HG02642 (cell line): ENCODE measurements at regions not wholly inside any gene's neighbourhood (a gene's known extent, or its start where the extent isn't known, plus 50 kb on each side); places are given as distances from the start of the nearest gene placed in this dataset.
"Not testable (repeated sequence)": the region's sequence is repeated elsewhere in the genome, so short reads cannot be mapped to it uniquely, and the experiment has no call there.

Experiments
- ATAC-seq: cut with Tn5 transposase; IDR thresholded peaks from one replicate; pipeline ENCODE4 v1.9.1; 2021; ENCODE audit warnings: mild to moderate bottlenecking; ENCODE audit not compliant: unreplicated experiment, poor library complexity

DNA sequence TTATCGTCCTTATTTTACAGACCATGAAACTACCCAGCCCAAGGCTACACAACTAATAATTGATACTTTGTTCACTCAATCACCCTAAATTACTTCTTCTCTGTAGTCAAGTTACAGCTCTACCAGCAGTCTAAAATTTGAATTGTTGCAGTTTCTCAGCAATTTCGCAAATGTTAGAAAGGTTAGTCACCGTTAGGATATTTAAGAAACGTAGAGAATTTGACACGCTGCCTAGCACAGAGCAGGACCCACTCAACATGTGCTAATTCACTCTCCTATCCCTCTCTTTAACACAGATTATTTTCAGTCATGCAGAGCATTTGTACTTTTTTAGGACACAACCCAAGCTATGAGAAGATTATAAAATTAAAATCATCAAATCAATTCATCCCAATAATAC lies 771.1 kb upstream of the LUZP2 start:
- no peak for ATAC-seq

DNA sequence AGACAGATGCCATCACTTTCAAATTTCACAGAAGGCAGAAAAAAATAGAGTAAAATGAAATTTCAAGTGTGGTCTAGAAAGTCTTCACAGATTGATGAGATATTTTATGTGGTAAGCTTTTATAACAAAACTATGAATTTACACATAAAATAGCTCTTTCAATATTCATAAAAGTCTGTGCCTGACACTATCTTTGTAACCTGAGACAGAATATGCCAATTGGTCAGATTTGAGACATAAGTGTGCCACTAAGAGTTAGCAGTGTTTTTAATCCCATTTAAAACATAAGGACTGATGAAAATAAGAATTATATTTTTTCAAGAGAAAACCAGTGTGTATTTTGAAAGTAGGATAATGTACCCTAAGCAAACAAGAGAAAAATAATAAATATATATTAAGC lies 769.5 kb upstream of the LUZP2 start:
- no peak for ATAC-seq

DNA sequence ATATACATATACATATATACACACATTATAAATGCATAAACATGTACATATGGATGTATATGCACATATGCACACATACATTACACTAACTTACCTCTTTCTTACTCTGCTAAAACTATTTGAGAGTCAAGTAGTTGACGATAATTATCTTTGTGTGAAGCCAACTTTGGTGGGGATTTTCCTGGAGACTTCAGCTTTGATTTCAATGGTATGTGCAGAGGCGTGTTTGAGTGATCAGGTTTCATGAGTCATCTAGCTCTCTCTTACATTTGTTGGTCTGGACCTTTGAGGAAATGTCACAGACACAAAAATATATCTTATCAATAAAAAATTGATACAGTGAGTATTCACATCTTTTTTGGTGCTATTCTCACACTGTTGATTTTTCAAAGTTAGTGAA lies 769.1 kb upstream of the LUZP2 start:
- ATAC-seq: no peak

DNA sequence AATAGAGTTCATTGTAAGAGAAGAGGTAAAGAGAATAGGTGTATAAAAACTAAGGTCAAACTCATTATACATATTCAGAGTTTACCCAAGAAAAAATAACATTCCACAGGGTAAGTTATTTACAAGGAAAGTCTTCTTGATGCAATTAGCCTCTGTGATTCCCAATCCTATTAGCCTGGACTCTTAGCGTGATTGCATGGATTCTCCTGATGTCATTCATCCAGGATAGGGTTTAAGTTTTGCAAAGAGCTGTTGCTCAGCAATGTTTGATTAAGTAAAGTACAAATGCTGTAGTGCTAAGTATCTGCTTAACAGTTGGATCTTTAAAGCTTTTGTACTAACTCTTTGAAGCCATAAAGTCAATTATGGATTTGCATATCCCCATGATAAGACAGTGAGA lies 767.8 kb upstream of the LUZP2 start:
- ATAC-seq: no peak

DNA sequence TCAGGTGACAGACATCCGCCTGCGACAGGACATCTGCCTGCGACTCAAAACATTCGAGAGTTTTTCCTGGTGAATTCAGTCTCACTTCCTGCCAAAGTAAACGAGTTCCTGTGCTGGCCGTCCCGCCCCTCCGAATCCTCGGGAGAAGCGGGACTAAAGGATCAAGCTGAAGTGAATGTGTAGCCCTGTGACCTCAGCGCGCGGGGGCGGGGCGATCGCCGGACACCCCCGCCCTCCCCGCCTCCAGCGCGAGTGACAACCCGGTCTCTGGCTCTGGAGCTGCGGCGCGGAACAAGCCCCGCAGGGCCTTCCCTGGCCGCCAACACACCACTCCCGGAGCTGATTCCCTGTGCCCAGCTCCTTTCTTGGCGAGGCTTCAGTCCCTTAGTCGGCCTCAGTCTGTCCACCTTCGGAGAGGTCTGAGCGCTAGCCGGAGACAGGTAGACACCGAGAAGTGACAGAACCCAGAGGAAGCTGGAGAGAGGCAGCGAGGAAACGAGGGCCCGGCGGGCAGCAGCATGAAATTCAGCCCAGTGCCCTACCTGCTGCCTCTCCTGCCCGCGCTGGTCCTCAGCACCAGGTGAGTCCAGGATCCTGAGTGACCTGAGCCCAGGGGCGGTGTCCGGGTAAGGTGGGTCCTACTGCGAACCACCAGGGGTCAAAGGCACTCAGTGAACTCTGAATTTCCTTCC lies 766.4 kb upstream of the LUZP2 start:
- no peak for ATAC-seq

DNA sequence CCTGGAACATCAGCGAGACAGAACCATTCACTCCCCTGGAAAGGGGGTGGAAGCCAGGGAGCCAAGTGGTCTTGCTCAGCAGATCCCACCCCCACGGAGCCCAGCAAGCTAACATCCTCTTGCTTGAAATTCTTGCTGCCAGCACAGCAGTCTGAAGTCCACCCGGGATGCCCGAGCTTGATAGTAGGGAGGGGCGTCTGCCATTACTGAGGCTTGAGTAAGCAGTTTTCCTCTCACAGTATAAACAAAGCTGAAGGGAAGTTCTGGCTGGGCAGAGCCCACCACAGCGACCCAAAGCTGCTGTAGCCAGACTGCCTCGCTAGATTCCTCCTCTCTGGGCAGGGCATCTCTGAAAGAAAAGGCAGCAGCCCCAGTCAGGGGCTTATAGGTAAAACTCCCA lies 764.8 kb upstream of the LUZP2 start:
- ATAC-seq: no peak

DNA sequence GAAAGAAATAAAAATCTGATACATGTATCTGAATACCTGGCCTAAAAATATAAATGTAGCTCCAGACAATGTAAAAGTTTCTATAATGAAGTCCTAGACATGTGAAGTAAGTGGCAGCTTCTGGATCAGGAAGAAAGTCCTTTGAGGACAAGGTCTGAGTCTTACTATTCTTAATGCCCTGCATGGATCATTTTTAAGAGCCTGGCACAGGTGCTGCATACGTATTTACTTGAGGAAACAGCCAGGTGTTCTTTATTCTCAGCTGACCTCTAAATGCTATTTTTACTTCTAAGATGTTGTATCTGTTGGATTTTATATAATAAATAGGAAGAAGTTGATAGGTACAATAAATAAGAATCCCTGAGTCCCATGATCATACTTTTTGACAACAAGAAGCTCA lies 750.0 kb upstream of the LUZP2 start:
- ATAC-seq: no peak

DNA sequence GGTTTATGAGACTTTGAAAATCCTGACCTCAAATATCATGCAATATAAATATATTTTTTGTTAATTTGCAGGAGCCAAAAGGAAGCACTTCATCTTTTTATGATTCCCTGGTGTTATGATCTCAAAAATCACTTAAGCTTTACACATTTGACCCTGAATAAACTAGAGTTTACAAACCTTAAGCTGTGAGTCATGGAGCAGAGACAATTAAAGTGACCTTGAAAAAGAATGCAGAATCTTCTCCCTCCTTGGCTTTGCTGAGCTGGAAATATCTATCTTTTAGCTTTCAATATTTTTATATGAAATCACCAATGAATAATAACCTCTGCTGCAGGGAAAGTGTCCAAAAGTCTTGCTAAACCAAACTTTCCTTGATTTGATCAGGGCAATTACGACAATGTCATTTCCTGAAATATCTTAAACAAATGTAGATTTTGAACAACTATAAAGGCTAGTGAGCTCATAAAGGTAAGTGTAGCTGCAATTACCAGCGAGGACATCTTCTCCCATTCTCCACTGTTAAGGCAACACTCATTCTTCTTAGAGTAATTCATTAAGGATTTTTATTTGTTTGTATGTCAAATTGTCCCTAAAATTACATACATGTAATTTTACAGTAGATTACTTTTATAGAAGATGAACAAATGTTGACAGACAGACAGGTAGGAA lies 747.0 kb upstream of the LUZP2 start:
- no peak for ATAC-seq

DNA sequence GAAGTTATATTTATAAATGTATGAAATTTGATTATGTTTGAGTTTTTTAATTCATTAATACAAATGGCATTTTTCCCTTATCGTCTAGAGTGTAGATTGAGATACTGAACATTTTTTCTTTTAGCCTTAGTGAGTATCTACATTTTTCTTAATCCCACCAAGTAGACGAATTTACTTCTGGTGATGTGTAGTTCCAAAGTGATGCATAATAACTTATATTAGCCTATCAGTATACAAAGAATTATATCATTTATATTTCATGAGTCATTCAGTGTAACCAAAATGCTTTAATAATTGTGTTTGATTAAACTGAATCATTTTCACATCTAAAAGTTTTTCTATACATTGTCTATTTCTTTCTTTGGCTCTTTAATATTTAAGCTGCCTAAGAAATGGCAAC lies 745.6 kb upstream of the LUZP2 start:
- no peak for ATAC-seq

DNA sequence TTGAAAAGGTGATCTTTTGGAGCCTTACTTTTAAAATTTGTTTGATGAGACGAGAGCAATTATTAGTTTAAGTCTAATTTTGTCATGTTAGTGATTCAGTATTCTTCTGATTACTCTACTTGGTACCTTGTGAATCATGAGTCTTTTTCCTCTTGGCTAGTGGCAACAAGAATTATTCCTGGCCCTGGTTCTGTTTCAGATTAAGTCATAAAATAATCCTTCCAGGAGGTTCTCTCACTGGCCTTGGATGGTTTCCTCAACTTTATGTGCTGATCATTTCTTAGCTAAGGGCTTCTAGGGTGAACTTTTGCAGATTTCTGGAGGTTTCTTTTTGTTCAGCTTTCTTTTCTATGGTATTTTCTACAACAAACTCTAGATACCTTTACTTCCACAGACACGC lies 741.8 kb upstream of the LUZP2 start:
- no peak for ATAC-seq

DNA sequence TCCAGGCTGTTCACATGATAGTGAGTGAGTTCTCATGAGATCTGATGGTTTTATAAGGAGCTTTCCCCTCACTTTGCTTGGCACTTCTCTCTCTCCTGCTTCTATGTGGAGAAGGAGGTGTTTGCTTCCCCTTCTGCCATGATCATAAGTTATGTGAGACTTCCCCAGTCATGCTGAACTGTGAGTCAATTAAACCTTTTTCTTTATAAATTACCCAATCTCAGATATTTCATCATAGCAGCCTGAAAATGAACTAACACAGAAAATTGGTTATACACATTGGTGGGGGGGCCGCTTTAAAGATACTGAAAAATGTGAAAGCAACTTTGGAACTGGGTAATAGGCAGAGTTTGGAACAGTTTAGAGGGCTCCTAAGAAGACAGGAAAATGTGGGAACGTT lies 741.1 kb upstream of the LUZP2 start:
- ATAC-seq: no peak

DNA sequence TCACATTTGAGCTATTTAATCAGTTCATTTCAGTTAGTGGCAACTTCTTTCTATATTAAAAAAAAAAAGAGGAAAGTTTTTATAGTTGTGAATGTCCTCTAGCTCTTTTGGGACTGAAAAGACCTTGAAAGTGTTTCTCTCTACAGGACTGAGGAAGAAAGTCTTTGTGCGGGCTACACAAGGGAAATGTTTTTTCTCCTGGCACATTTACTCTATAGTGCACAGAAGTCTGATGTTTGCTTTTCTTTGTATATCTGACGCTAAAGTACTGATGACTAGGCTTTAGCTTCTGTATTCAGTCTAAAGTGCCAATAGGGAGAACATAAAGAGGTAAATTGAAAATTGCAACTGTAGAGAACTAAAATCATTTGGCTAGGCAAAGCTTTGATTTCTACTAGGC lies 737.4 kb upstream of the LUZP2 start:
- no peak for ATAC-seq

DNA sequence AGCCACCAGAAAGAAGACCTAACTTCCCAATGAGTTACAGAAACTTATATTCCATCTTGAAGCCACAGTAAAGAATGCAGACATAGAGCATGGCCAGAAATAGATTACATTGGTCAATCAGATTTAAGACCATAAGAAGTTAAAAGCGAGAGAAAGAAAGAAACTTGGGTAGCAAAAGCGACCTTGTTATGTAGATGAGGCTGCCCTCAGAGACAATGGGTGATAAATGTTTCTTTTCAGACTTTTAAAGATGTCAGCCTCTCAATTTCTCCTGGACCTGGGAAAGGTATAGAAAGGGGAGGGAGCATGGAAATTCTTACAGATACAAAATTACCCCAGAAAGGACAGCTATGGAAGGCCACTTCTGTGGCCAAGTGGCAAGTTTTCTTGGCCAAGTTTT lies 732.6 kb upstream of the LUZP2 start:
- ATAC-seq: no peak

DNA sequence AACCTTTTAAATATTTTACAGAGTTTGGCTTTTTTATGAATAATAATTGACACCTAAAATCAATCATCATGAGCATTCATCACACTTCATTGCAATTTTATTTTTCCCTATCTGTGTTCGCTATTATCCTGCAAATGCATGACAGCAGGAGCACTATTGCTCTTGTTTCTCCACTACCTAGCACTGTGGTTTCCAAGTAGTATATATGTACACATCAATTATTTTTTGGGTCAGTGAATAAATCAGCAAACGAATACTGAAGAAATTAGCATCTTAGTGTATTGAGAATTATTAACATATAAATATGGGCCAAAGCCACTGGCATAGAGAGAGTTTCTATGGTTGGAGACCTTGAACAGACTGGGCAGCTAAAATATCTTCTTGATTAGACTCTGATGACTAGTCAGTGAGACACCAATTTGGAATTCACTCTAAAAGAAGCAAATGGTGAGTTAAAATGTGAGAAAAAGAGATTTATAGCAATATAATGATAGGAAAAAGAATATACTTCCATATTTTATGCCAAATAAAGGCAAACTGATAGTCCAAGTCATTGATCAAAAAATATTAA lies 731.1 kb upstream of the LUZP2 start:
- ATAC-seq: no peak

DNA sequence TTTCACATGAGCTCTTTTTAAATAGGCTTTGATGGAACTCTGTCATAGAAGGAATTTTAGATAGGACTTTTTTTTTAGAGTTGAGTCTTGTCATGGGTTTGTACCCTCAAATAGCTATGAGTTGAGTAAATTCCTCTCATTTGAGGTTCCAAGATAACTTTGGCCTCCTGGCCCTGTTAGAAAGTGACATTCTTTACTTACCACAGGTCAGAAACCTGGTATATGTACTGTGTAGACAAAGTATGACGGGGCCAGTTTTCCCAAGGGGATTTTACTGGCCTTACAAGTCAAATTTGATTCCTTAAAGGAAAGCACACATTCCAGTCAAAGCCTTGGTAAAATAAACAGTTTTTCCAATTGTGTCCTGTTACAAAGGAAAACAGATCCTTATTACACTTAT lies 729.3 kb upstream of the LUZP2 start:
- ATAC-seq: no peak

DNA sequence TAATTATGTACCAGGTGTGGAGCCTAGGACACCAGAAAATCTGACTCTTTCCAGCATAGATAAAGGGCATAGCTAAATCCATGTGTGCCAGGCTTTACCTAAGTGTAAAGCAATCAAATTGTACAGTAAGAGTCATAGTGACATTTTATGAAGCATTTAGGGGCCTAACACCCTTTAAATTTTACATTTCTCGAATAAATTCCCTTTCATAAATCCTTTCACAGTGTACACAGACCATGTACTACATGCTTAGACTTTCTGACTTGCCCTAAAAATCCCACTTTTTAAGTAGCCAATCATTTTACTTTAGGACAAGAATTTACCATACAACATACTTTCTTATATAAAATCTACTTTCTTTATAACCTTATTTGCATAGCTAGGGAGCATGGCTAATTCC lies 727.6 kb upstream of the LUZP2 start:
- no peak for ATAC-seq

DNA sequence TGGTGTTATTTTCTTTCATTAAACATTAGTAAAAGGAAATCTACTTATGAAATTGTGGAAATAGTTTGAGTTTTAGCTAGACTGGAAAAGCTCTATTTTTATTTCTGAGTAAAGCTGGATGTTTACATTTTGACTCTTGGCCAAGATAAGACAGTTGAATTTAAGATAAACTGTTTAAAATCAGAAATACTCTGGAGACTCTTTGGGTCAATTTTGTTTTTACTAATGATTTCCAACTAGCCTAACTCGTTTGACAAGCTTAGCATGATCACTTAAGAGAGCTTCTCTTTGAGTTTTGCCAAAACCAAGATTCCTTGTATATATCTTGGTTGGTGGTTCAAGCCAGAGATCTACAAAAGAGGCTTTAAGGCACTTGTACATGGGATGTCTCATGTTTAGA lies 724.8 kb upstream of the LUZP2 start:
- no peak for ATAC-seq

DNA sequence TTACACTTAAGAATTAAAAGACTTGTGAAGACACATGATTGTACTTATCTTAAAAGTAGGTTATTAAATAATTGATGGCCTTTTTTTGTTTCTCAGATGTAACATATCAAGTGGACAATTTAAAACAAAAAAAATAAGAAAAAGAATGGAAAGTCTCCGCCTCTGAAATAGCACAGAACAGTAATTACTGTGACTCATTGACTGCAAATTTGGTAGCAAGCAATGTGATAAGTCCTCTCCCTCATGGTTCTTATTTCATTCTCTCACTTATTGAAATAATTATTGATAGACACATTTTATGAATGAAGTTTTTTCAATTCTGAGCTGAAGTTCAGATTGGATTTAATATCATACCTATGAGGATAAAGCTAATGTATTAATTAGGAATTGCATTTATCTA lies 717.9 kb upstream of the LUZP2 start:
- ATAC-seq: no peak

DNA sequence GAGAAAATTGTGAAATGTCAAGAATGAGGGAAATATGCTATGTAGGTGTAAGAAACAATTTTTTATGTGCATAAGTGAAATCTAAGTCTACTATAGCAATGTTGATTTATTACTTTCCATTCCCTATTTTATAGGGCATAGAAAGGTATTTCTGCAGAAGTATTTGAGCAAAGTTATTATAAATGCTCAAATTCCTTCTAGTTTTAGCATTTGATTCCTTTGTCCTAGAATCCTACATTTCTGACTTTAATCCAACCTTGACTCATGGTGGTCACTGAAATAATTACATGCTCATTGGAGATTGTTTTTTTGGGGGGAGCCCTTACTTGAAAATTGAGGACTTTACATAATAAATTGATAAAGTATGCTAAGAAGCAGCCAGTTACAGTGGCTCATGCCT lies 716.6 kb upstream of the LUZP2 start:
- ATAC-seq: no peak

DNA sequence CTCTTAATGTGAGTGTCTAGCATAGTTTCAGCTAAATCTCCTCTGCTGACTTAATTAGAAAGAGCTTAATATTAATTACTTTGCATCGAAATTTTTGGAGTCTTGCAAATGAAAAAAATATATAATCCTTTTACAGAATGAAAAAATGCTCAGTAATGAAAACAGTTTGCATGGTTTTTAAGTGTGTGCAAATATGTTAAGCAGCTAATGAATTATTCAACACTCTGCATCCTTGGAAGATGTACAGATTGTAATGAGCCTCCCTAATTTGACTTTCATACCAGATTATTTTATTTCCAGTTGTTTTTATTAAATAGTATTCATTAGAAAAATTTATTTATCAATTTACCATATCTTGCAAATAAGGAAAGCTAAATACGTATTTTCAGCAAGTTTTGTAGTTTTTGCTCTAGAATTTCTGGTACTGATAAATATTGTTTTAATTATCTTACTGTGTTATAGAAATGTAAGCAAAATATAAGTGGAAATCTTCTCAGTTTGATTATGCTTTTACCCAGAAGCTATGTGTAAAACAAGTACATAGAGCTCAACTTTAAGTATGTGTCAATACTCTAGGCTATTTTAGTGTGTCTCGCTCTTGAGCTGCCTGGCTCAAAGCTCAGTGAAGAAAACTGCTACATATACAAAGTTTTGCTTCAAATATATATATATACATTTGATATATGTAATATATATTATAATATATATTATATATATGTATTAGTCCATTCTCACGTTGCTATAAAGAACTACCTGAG lies 714.9 kb upstream of the LUZP2 start:
- ATAC-seq: no peak

DNA sequence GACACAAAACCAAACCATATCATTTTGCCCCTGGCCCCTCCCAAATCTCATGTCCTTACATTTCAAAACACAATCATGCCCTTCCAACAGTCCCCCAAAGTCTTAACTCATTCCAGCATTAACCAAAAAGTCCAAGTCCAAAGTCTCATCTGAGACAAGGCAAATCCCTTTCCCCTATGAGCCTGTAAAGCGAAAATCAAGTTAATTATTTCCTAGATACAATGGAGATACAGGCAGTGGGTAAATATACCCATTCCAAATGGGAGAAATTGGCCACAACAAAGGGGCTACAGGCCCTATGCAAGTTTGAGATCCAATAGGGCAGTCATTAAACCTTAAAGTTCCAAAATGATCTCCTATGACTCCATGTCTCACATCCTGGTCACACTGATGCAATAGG lies 709.9 kb upstream of the LUZP2 start:
- ATAC-seq: not testable (repeated sequence)
